ENCODE measurements at regions not wholly inside any gene's neighbourhood (a gene's known extent, or its start where the extent isn't known, plus 50 kb on each side); places are given as distances from the start of the nearest gene placed in this dataset.

GRCh38 chrX:128769495-128769894 lies 717.3 kb upstream of the ACTRT1 start:
- TF ChIP-seq POLR2A (IDR thresholded peaks at IDR 0.05): no peak
- no peak for TF ChIP-seq CTCF (IDR thresholded peaks at IDR 0.05)
- Histone ChIP-seq H3K36me3 (no peaks in the 10 kb centered on the region), H3K27ac (no peak overlapping the region), H3K9me3 (no peaks in the 10 kb centered on the region), H3K4me3 (no peak overlapping the region), H3K27me3 (no peaks in the 10 kb centered on the region), H3K4me1 (no peaks in the 10 kb centered on the region)
- DNase-seq: no peak

DNA sequence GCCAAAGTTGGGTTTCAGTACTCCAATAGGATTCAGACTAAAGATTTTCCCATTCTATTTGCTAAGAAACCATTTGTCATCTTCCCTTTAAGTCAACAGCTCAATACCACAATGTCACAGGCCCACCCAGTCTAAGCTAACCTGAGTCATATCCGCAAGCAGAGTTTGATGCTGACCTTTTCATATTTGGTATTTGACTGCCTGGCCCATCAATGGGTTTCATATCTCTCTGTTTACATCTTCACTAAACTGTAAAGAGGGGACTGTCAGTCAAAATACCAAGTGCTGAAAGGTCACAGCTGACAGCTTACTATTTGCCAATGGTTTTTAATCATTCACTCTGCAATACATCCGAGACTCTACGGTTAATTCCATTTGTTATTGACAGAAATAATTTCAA lies 707.5 kb upstream of the ACTRT1 start:
- TF ChIP-seq CTCF (IDR thresholded peaks at IDR 0.05): no peak
- no peak for TF ChIP-seq POLR2A (IDR thresholded peaks at IDR 0.05)
- Histone ChIP-seq H3K36me3 (no peaks in the 10 kb centered on the region), H3K4me1 (no peaks in the 10 kb centered on the region), H3K4me3 (no peak overlapping the region), H3K27me3 (no peaks in the 10 kb centered on the region), H3K9me3 (no peaks in the 10 kb centered on the region), H3K27ac (no peak overlapping the region)
- no peak for DNase-seq

GRCh38 chrX:128759177-128759576 lies 707.0 kb upstream of the ACTRT1 start:
- Histone ChIP-seq H3K4me3 (no peak overlapping the region), H3K9me3 (no peaks in the 10 kb centered on the region), H3K27me3 (no peaks in the 10 kb centered on the region), H3K27ac (no peak overlapping the region), H3K36me3 (no peaks in the 10 kb centered on the region), H3K4me1 (no peaks in the 10 kb centered on the region)
- no peak for TF ChIP-seq CTCF (IDR thresholded peaks at IDR 0.05)
- TF ChIP-seq POLR2A (IDR thresholded peaks at IDR 0.05): no peak
- DNase-seq: no peak

- no peaks in the 10 kb centered on the region for H3K9me3 ChIP-seq
- TF ChIP-seq POLR2A (IDR thresholded peaks at IDR 0.05) (no peak), CTCF (IDR thresholded peaks at IDR 0.05) (no peak)
- DNase-seq: no peak
- H3K36me3 ChIP-seq: no peaks in the 10 kb centered on the region
- no peaks in the 10 kb centered on the region for H3K4me1 ChIP-seq
- H3K4me3 ChIP-seq: no peak overlapping the region
- no peaks in the 10 kb centered on the region for H3K27me3 ChIP-seq
- no peak overlapping the region for H3K27ac ChIP-seq
Measured at GRCh38 chrX:128754130-128754529, 701.9 kb upstream of the ACTRT1 start.

DNA sequence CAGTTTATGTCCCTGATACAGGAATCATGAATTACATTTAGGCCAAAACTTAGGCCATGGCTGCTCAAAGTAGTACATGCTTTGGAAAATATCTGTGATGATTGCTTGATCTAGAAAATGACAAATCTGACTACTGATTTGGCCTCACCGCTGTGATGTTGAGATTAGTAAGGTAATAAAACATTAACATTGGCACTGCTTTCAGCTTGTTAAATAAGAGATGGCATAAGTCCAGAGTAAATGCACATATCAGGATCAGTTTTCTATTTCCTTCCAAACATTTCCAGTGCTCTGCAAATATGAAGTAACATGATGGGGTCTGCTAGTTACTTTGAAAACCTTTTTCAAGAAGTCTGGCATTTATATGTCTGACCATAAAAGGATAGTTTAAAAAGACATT lies 687.3 kb upstream of the ACTRT1 start:
- no peak overlapping the region for H3K4me3 ChIP-seq
- H3K9me3 ChIP-seq: no peaks in the 10 kb centered on the region
- no peaks in the 10 kb centered on the region for H3K4me1 ChIP-seq

More for the DNA sequence above, 687.3 kb upstream of the ACTRT1 start:
- no peak for TF ChIP-seq POLR2A (IDR thresholded peaks at IDR 0.05)
- TF ChIP-seq CTCF (IDR thresholded peaks at IDR 0.05): no peak
- H3K27ac ChIP-seq: no peak overlapping the region
- H3K36me3 ChIP-seq: no peaks in the 10 kb centered on the region
- DNase-seq: no peak
- H3K27me3 ChIP-seq: no peaks in the 10 kb centered on the region

All from Peyer's patch (tissue), 4 donors.